AML-193 (cell line): ENCODE measurements at regions not wholly inside any gene's neighbourhood (a gene's known extent, or its start where the extent isn't known, plus 50 kb on each side); places are given as distances from the start of the nearest gene placed in this dataset.

Source experiments
- DNase-seq, 2 experiments: peaks; one replicate each; lab custom pipeline; 2025; lab: John Stamatoyannopoulos, UW

- no peak for DNase-seq
Measured at GRCh38 chr14:84532016-84532415, 997.9 kb upstream of the FLRT2 start.

- no peak for DNase-seq
Measured at GRCh38 chr14:84533181-84533725, 996.7 kb upstream of the FLRT2 start.

DNA sequence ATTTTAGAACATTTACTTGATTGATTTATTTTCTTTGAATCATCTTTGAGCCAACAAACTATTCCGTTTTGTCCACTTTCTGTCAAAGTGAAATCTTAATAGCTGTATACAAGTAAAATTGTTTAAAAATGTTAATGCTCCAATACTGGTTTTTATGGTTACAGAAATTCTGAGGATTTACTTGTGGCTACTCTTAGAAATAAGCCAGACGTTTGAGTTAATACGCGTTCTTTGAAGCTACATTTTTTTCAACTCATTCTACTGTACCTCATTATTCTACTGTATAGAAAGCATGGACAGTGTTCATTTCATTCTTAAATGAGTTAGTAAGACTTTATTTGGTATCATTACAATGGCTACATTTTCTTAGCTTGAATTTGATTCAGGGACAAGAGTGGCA, 996.2 kb upstream of the FLRT2 start:
- DNase-seq = no peak

DNA sequence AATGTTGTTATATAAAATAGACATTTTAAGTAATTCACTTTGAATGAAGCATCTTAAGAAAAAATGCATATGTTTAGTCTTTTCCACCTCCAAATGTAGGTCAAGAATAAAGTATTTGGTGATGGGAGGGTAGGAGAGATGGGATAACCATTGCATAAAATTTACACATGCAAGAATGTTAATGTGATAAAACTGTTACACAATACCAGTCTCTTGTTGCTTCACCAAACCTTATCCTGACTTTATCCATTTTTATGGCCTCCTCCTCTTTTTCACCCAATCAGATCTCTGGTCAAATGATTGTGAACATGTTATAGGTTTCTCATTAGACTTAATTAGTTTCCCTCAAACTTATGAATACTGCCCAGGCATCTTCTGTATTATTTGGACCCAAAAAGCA, 994.5 kb upstream of the FLRT2 start:
- DNase-seq = no peak

- DNase-seq = no peak
Measured at GRCh38 chr14:84535976-84536375, 994.0 kb upstream of the FLRT2 start.

DNA sequence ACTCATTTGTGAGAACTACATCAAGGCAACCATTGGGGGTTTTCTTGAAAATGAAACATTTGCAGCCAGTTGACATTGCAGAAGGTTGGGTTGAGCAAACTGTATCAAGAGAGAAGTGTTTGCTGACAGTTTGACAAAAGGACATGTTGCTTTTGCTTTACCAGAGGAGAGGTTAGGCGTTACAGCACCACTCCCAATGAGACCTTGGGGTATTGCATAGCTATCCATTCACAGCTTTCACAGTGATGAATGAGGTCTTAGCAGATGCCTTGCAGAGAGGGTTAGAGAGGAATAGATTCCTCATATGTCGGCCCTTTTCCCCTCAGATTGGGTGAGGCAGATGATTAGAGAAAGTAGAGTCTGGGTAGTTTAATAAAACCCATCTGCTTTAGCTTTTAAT, 988.9 kb upstream of the FLRT2 start:
- no peak for DNase-seq

DNA sequence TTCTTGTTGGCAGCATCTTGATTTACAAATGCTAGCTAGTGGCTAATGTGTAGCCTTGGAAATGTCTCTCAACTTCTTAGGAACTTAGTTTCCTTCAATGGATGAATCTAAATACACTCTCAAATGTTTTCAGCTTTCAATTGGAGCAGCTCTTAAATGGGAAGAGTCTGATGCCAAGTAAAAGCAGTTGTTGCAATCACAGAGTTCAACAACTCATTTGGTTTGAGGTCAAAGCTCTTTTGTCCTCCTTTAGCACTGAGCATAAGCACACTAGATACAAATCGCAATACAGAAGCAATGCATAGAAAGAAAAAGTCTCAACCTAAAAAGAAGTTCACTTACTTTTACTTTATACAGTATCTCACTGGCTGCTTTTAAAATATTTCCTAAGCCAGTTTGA, 986.1 kb upstream of the FLRT2 start:
- DNase-seq = no peak

GRCh38 chr14:84544486-84545131, 985.3 kb upstream of the FLRT2 start:
- no peak for DNase-seq

- DNase-seq = no peak
Measured at GRCh38 chr14:84546236-84546635, 983.7 kb upstream of the FLRT2 start.

GRCh38 chr14:84554136-84554535, 975.8 kb upstream of the FLRT2 start:
- DNase-seq = no peak

GRCh38 chr14:84555493-84555892, 974.5 kb upstream of the FLRT2 start:
- no peak for DNase-seq

DNA sequence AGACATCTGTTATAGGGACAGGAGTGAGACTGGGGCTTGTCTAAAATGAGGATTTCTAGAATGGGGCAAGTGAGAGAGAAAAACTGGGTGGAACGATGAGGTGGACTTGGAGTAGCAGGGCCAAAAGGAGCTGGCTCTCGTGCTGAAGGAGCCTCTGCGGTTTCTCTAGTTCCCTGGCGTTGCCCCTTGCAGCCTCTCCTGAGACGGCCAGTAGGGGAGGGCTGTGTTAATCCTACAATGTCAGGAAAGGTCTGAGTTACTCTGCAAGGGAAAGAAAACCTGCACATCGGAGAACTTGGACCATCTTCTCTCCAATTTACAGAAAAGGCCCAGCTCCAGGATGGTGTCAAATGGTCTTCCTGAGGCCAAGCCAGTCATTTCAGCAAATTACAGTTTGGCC, 963.8 kb upstream of the FLRT2 start:
- no peak for DNase-seq

DNA sequence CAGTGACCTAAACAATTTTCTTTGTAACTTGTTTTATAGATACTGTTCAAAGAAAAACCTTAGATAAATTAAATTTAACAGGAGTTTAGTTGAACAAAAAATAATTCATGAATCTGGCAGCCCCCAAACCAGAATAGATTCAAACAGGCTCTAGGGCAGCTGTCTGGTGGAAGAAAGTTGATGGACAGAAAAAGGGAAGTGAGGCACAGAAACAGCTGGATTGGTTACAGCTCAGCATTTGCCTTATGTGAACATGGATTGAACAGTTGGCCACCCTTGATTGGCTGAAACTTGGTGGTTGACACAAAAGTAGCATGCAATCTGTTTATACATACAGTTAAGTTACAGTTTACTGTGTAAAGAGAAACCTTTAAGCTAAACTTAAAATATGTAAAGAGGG, 954.3 kb upstream of the FLRT2 start:
- DNase-seq = no peak

- DNase-seq = no peak
Measured at GRCh38 chr14:84579292-84579691, 950.7 kb upstream of the FLRT2 start.

- no peak for DNase-seq
Measured at GRCh38 chr14:84581041-84581440, 948.9 kb upstream of the FLRT2 start.

- DNase-seq = no peak
Measured at GRCh38 chr14:84584511-84584910, 945.4 kb upstream of the FLRT2 start.

GRCh38 chr14:84591827-84592445, 938.0 kb upstream of the FLRT2 start:
- DNase-seq = no peak

DNA sequence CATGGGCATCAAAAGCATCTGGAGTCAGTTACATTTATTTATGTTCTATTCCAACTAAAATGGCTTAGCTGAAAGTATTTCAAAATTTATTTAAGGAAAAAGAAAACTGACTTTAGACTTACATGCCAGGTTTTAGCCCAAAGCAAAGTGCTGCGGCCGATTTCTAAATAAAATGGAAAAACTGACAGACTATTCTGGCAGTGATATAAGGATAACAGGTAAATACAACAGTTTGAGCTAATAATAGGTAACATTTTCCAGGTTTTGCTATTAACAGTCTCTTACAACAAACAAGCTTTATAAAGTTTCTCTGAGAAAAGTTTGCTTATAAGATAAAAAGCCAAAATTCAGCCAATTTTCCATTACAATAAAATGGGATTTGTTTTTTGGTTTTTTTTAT, 937.2 kb upstream of the FLRT2 start:
- no peak for DNase-seq

DNA sequence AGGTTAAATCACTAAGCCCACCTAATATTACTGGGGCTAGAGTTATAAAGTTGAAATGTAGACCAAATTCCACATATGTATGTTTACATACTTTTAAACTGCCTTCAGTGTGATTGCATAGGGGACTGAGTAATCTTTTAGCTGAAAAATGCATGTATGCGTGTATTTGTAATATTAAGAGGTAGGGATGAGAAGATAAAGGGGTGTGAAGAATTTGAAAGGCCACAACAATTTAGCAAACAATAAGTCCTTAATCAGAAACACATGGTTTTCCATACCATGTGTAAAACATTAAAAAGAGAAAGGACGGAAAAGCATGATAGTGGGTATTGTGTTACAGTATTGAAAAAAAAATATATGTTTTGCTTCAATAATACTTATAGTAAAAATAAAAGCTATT, 919.9 kb upstream of the FLRT2 start:
- DNase-seq = no peak

DNA sequence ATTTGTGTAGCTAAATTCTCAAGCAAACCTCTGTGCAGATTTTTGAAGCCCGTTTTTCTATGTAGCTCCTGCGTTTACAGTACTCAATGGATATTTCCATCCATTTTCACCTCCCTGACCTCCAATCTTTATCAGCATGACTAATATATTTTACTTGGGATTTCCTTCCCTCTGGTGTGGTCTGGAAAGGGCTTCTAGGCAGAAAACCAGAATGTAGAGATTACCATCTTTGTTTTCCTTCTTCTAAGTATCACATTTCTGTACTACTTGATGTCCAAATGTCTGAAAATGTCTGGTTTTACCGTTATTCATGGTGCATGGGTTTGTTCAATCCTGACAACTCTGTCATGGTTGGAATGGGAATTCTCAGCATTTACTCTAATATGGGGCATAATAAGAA, 907.6 kb upstream of the FLRT2 start:
- DNase-seq = no peak

DNA sequence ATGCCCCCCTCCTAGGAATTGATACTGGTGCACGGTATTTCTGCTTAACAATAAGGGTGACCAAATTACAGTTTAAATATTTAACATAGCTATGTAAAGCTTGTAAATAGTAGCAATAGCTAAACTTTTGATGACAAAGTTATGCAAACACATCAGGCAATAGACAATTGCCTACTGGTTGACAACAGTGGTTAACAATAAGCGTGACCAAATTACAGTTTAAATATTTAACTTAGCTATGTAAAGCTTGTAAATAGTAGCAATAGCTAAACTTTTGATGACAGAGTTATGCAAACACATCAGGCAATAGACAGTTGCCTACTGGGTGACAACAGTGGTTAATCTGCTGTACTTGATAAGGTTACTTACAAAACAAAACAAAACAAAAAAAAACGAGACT, 886.5 kb upstream of the FLRT2 start:
- DNase-seq = no peak

DNA sequence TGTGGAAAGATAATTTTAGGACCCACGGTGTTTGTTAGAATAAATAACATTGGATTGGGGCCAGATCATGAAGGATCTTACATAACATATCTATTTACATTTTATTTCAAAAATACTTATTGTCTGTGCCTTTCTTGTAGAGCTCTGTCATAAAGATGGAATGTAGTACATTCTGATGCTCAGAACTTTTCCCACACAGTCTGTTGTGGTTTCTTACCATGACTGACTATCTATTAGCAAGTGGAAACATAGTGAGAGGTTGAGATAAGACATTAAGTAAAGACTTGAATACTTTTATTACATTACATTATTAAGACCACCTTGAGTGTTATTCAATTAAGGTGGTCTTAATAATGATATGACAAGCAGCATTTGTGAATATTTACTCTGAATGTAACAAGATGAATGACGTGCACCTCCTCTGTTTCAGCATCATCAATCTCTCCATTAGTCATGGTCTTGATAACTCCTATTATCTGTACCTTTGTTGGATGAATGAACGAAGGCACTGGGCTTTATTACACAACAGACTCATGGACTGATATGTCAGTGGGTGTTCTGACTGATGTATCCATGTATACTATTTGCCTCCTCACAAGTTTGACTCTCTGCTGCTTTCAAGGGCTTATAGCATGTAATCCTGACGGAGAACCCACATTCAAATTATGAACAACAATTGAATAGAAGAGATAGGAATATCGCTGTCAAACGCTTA, 883.0 kb upstream of the FLRT2 start:
- DNase-seq = no peak

DNA sequence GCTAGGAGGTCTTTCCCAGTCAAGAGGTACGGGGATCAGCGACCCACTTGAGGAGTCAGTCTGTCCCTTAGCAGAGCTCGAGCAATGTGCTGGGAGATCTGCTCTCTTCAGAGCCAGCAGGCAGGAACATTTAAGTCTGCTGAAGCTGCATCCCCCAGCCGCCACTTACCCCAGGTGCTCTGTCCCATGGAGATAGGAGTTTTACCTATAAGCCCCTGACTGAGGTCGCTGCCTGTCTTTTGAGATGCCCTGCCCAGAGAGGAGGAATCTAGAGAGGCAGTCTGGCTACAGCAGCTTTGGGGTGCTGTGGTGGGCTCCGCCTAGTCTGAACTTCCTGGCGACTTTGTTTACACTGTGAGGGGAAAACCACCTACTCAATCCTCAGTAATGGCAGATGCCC, 874.9 kb upstream of the FLRT2 start:
- DNase-seq = no peak
